Thyroid gland (tissue), 4 donors: ENCODE measurements at regions not wholly inside any gene's neighbourhood (a gene's known extent, or its start where the extent isn't known, plus 50 kb on each side); places are given as distances from the start of the nearest gene placed in this dataset.
"Not testable (repeated sequence)": the region's sequence is repeated elsewhere in the genome, so short reads cannot be mapped to it uniquely, and the experiment has no call there.

ENCODE experiments used
- DNase-seq, 2 donors: peaks; one replicate each; pipeline ENCODE4 v3.0.0-alpha.2; 2019
- H3K27ac ChIP-seq, 3 donors: fragments of 200-600 bp; sonication (generic); 1 replicate in 2 of 3; 2 replicates in 1 of 3; pipeline ENCODE4 v1.5.1; 2016 to 2019; ENCODE audit warnings: mild to moderate bottlenecking in 1 of 3, moderate library complexity in 1 of 3
- H3K27me3 ChIP-seq: fragments of 200-600 bp; sonication (generic); one replicate; pipeline ENCODE4 v1.5.1; 2019
- H3K36me3 ChIP-seq, 2 donors: fragments of 200-600 bp; sonication (generic); one replicate each; pipeline ENCODE4 v1.5.1; 2016 to 2019
- H3K4me1 ChIP-seq, 2 donors: fragments of 200-600 bp; sonication (generic); one replicate each; pipeline ENCODE4 v1.5.1; 2017 to 2019
- H3K4me3 ChIP-seq, 3 donors: fragments of 200-600 bp; sonication (generic); replicated peaks in 1 of 3; 1 replicate in 2 of 3; 2 replicates in 1 of 3; pipeline ENCODE4 v1.5.1; 2016; ENCODE audit warnings: mild to moderate bottlenecking in 1 of 3
- H3K9me3 ChIP-seq: fragments of 200-600 bp; sonication (generic); one replicate; pipeline ENCODE4 v1.5.1; 2017
- CTCF ChIP-seq, 6 experiments: fragments of 200-600 bp in 3 of 6; fragments of 450-650 bp in 3 of 6; sonication (generic) in 3 of 6; IDR thresholded peaks; one replicate each; pipeline ENCODE4 v1.5.1; 2016 to 2019; ENCODE audit warnings: antibody characterized with exemption in 6 of 6, mild to moderate bottlenecking in 2 of 6, inconsistent platforms in 1 of 6, moderate library complexity in 1 of 6
- POLR2A ChIP-seq, 2 donors: fragments of 450-650 bp; IDR thresholded peaks; one replicate each; pipeline ENCODE4 v1.6.1; 2017; ENCODE audit warnings: antibody characterized with exemption in 2 of 2, mild to moderate bottlenecking in 2 of 2, moderate library complexity in 1 of 2
- WGBS, 2 donors: methylation state at CpG; one replicate each; pipeline ENCODE4 v1.1.5; 2017; 5-methylcytosine and 5-hydroxymethylcytosine counted together
- intact Hi-C: fragments of 100-400 bp; cut with DNase I; formaldehyde crosslinking; loops from one replicate; pipeline ENCODE4 v1.15.1; 2023

GRCh38 chr2:6139916-6140315 lies 447.7 kb downstream of the SOX11 start:
- no peaks in the 10 kb centered on the region for H3K27me3 ChIP-seq
- no peak overlapping the region for H3K4me3 ChIP-seq
- no peak overlapping the region for H3K27ac ChIP-seq
- intact Hi-C loops, result no loop called here
- WGBS, 2 donors, result 88 to 93% methylated on average over 1 of the region's 1 CpG
- DNase-seq, result no peak
- TF ChIP-seq POLR2A (IDR thresholded peaks at IDR 0.05) (no peak), CTCF (IDR thresholded peaks at IDR 0.05) (no peak)
- H3K9me3 ChIP-seq, result no peaks in the 10 kb centered on the region
- no peaks in the 10 kb centered on the region for H3K36me3 ChIP-seq
- no peaks in the 10 kb centered on the region for H3K4me1 ChIP-seq

GRCh38 chr2:6140509-6140908 lies 448.3 kb downstream of the SOX11 start:
- DNase-seq, result no peak
- Histone ChIP-seq H3K9me3 (no peaks in the 10 kb centered on the region), H3K27me3 (no peaks in the 10 kb centered on the region), H3K4me1 (no peaks in the 10 kb centered on the region), H3K36me3 (no peaks in the 10 kb centered on the region), H3K27ac (no peak overlapping the region), H3K4me3 (no peak overlapping the region)
- intact Hi-C loops, result no loop called here
- TF ChIP-seq POLR2A (IDR thresholded peaks at IDR 0.05) (no peak), CTCF (IDR thresholded peaks at IDR 0.05) (no peak)
- 94 to 96% methylated on average over 1 of the region's 1 CpG for WGBS, 2 donors

- no peak overlapping the region for H3K4me3 ChIP-seq
- no peaks in the 10 kb centered on the region for H3K9me3 ChIP-seq
- DNase-seq, result no peak
- intact Hi-C loops, result no loop called here
- H3K4me1 ChIP-seq, result no peaks in the 10 kb centered on the region
- H3K27ac ChIP-seq, result no peak overlapping the region
- 93 to 94% methylated on average over 1 of the region's 1 CpG for WGBS, 2 donors
- no peaks in the 10 kb centered on the region for H3K27me3 ChIP-seq
- no peak for TF ChIP-seq POLR2A (IDR thresholded peaks at IDR 0.05)
- no peak for TF ChIP-seq CTCF (IDR thresholded peaks at IDR 0.05)
- H3K36me3 ChIP-seq, result no peaks in the 10 kb centered on the region
Observed at GRCh38 chr2:6143812-6144211, 451.6 kb downstream of the SOX11 start.

GRCh38 chr2:6147215-6147614 lies 455.0 kb downstream of the SOX11 start:
- H3K4me1 ChIP-seq, H3K27ac ChIP-seq, H3K36me3 ChIP-seq, H3K27me3 ChIP-seq, H3K4me3 ChIP-seq, intact Hi-C loops, H3K9me3 ChIP-seq, DNase-seq: not testable (repeated sequence)
- WGBS, 2 donors, result 88 to 95% methylated on average over 1 of the region's 1 CpG

- Histone ChIP-seq H3K36me3 (no peaks in the 10 kb centered on the region), H3K27me3 (no peaks in the 10 kb centered on the region), H3K9me3 (no peaks in the 10 kb centered on the region), H3K4me3 (no peak overlapping the region), H3K4me1 (no peaks in the 10 kb centered on the region), H3K27ac (no peak overlapping the region)
- TF ChIP-seq CTCF (IDR thresholded peaks at IDR 0.05) (no peak), POLR2A (IDR thresholded peaks at IDR 0.05) (no peak)
- intact Hi-C loops, result no loop called here
- no peak for DNase-seq
- 89% methylated on average over 1 of the region's 1 CpG for WGBS, 2 donors
Observed at GRCh38 chr2:6148882-6149281, 456.7 kb downstream of the SOX11 start.

- no peaks in the 10 kb centered on the region for H3K36me3 ChIP-seq
- H3K9me3 ChIP-seq, result no peaks in the 10 kb centered on the region
- H3K27me3 ChIP-seq, result no peaks in the 10 kb centered on the region
- intact Hi-C loops, result no loop called here
- DNase-seq, result no peak
- TF ChIP-seq POLR2A (IDR thresholded peaks at IDR 0.05), result no peak
- no peak for TF ChIP-seq CTCF (IDR thresholded peaks at IDR 0.05)
- WGBS, 2 donors, result 68 to 76% methylated on average over 3 of the region's 3 CpGs
- H3K4me3 ChIP-seq, result no peak overlapping the region
- H3K4me1 ChIP-seq, result no peaks in the 10 kb centered on the region
- no peak overlapping the region for H3K27ac ChIP-seq
Observed at GRCh38 chr2:6159606-6160005, 467.4 kb downstream of the SOX11 start.
